CD14-positive monocyte (primary cell): ENCODE measurements at regions not wholly inside any gene's neighbourhood (a gene's known extent, or its start where the extent isn't known, plus 50 kb on each side); places are given as distances from the start of the nearest gene placed in this dataset.

Experiments used
- DNase-seq, 3 donors: peaks; one replicate each; pipeline ENCODE4 v3.0.0-alpha.2; 2011 to 2022
- H2AFZ ChIP-seq: 2 replicates; pipeline ENCODE4 v1.6.0; 2012; ENCODE audit warnings: mild to moderate bottlenecking, low read depth, low read length, inconsistent platforms; ENCODE audit not compliant: insufficient read depth, poor library complexity, severe bottlenecking
- H3K27ac ChIP-seq, 2 donors: 1 replicate in 1 of 2; 2 replicates in 1 of 2; pipeline ENCODE4 v1.5.1; 2012 to 2013; ENCODE audit warnings: low read length in 2 of 2, control low read depth in 1 of 2, inconsistent platforms in 1 of 2, low read depth in 1 of 2, mild to moderate bottlenecking in 1 of 2
- H3K27me3 ChIP-seq, 2 donors: one replicate each; pipeline versions ENCODE4 v1.6.0 to v1.6.1; 2011 to 2013; ENCODE audit warnings: low read length in 2 of 2; ENCODE audit not compliant: control insufficient read depth in 2 of 2, insufficient read depth in 2 of 2
- H3K36me3 ChIP-seq, 2 donors: replicated peaks in 1 of 2; 1 replicate in 1 of 2; 2 replicates in 1 of 2; pipeline versions ENCODE4 v1.5.1 to v1.6.1; 2012 to 2013; ENCODE audit warnings: low read length in 2 of 2, control low read depth in 1 of 2, inconsistent platforms in 1 of 2, mild to moderate bottlenecking in 1 of 2; ENCODE audit not compliant: insufficient read depth in 2 of 2, control insufficient read depth in 1 of 2
- H3K4me1 ChIP-seq, 2 donors: 1 replicate in 1 of 2; 2 replicates in 1 of 2; pipeline versions ENCODE4 v1.5.1 to v1.6.1; 2012 to 2013; ENCODE audit warnings: low read length in 2 of 2, control low read depth in 1 of 2, inconsistent platforms in 1 of 2, mild to moderate bottlenecking in 1 of 2, moderate library complexity in 1 of 2; ENCODE audit not compliant: insufficient read depth in 2 of 2, control insufficient read depth in 1 of 2
- H3K4me2 ChIP-seq: replicated peaks from 2 replicates; pipeline ENCODE3; 2012; ENCODE audit warnings: low read length, moderate library complexity, mild to moderate bottlenecking; ENCODE audit not compliant: poor library complexity, severe bottlenecking; ENCODE audit errors: extremely low read depth
- H3K4me3 ChIP-seq, 3 experiments: fragments of 200-600 bp in 1 of 3; sonication (generic) in 1 of 3; replicated peaks in 1 of 3; 1 replicate in 2 of 3; 2 replicates in 1 of 3; pipeline ENCODE4 v1.5.1; 2011 to 2013; ENCODE audit warnings: low read length in 3 of 3, mild to moderate bottlenecking in 3 of 3, control low read depth in 2 of 3, low read depth in 2 of 3, inconsistent platforms in 1 of 3, moderate library complexity in 1 of 3
- H3K79me2 ChIP-seq: 2 replicates; pipeline ENCODE4 v1.6.0; 2012; ENCODE audit warnings: mild to moderate bottlenecking, control low read depth, inconsistent platforms, low read length, moderate library complexity; ENCODE audit not compliant: insufficient read depth
- H3K9ac ChIP-seq: 2 replicates; pipeline ENCODE4 v1.6.0; 2017; ENCODE audit warnings: low read length, mild to moderate bottlenecking; ENCODE audit not compliant: insufficient read depth, poor library complexity, severe bottlenecking
- H3K9me3 ChIP-seq, 2 donors: replicated peaks in 1 of 2; 1 replicate in 1 of 2; 2 replicates in 1 of 2; pipeline versions ENCODE4 v1.5.1 to v1.6.1; 2012 to 2013; ENCODE audit warnings: low read length in 2 of 2, control low read depth in 1 of 2; ENCODE audit not compliant: control insufficient read depth in 1 of 2, insufficient read depth in 1 of 2
- H4K20me1 ChIP-seq: 2 replicates; pipeline ENCODE4 v1.6.0; 2012; ENCODE audit warnings: mild to moderate bottlenecking, low read length, control low read depth, moderate library complexity; ENCODE audit not compliant: insufficient read depth
- H3K27ac Mint-ChIP-seq, 7 donors: one replicate each; pipeline ENCODE4 v1.8.0; 2020; ENCODE audit warnings: mild to moderate bottlenecking in 7 of 7, mixed read lengths in 7 of 7, moderate library complexity in 6 of 7, inconsistent platforms in 2 of 7
- H3K27me3 Mint-ChIP-seq, 3 donors: one replicate each; pipeline ENCODE4 v1.8.0; 2021 to 2022; ENCODE audit warnings: low read depth in 3 of 3, mild to moderate bottlenecking in 3 of 3, mixed read lengths in 3 of 3, moderate library complexity in 3 of 3, inconsistent platforms in 1 of 3
- H3K36me3 Mint-ChIP-seq, 2 donors: one replicate each; pipeline ENCODE4 v1.8.0; 2020; ENCODE audit warnings: mixed read lengths in 2 of 2, inconsistent platforms in 1 of 2, mild to moderate bottlenecking in 1 of 2
- H3K4me1 Mint-ChIP-seq: one replicate; pipeline ENCODE4 v1.8.0; 2020; ENCODE audit warnings: mild to moderate bottlenecking, mixed read lengths
- H3K4me3 Mint-ChIP-seq, 2 donors: one replicate each; pipeline ENCODE4 v1.8.0; 2020; ENCODE audit warnings: mild to moderate bottlenecking in 2 of 2, mixed read lengths in 2 of 2, moderate library complexity in 1 of 2
- H3K9me3 Mint-ChIP-seq, 7 donors: one replicate each; pipeline ENCODE4 v1.8.0; 2020 to 2022; ENCODE audit warnings: mixed read lengths in 7 of 7, mild to moderate bottlenecking in 6 of 7, moderate library complexity in 6 of 7, inconsistent platforms in 2 of 7
- WGBS: methylation state at CpG from one replicate; pipeline ENCODE4 v1.1.5; 2013; ENCODE audit warnings: missing lambda C conversion rate; ENCODE audit not compliant: insufficient coverage; 5-methylcytosine and 5-hydroxymethylcytosine counted together
- intact Hi-C, 2 donors: fragments of 100-400 bp; cut with micrococcal nuclease; formaldehyde crosslinking; loops; one replicate each; pipeline versions ENCODE4 v1.15.0 to v1.15.1; 2023
- TF ChIP-seq, protein P1 (sequence below): fragments of 200-600 bp; IDR thresholded peaks from one replicate; pipeline ENCODE4 v1.8.0; 2022; ENCODE audit warnings: antibody characterized with exemption, mild to moderate bottlenecking

DNA sequence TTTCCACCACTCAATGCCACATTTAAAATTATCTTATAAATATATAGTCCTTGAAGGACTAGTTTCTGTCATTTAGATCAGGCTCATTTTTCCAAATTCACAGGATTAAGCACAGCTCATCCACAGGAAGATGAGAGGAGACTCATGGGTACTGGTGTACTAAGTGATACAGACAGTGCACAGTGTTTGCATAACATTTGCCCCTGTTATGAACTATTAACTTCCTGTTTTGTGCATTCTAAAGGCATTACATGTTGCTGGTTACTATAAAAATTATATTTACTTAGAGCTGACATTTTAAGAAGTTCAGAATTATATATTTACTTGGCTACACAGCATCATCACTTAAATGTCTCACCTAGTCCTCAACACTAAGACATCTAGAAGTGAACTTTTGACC, 772.0 kb downstream of the TECRL start:
- Histone ChIP-seq H2AFZ (no peak overlapping the region), H3K4me3 (no peak overlapping the region), H3K79me2 (no peaks in the 10 kb centered on the region), H4K20me1 (no peaks in the 10 kb centered on the region), H3K4me1 (no peaks in the 10 kb centered on the region), H3K27ac (no peak overlapping the region), H3K36me3 (no peaks in the 10 kb centered on the region), H3K9ac (no peak overlapping the region), H3K4me2 (no peak overlapping the region), H3K27me3 (no peaks in the 10 kb centered on the region), H3K9me3 (no peaks in the 10 kb centered on the region)
- Mint-ChIP-seq H3K4me1 (no peaks in the 10 kb centered on the region), H3K36me3 (no peaks in the 10 kb centered on the region), H3K9me3 (peaks cover 0 to 3% (median 0%) of the 10 kb centered on the region in 7 donors), H3K27me3 (no peaks in the 10 kb centered on the region), H3K4me3 (no peak overlapping the region), H3K27ac (no peak overlapping the region)
- intact Hi-C loops: no loop called here
- TF ChIP-seq, protein P1, sequence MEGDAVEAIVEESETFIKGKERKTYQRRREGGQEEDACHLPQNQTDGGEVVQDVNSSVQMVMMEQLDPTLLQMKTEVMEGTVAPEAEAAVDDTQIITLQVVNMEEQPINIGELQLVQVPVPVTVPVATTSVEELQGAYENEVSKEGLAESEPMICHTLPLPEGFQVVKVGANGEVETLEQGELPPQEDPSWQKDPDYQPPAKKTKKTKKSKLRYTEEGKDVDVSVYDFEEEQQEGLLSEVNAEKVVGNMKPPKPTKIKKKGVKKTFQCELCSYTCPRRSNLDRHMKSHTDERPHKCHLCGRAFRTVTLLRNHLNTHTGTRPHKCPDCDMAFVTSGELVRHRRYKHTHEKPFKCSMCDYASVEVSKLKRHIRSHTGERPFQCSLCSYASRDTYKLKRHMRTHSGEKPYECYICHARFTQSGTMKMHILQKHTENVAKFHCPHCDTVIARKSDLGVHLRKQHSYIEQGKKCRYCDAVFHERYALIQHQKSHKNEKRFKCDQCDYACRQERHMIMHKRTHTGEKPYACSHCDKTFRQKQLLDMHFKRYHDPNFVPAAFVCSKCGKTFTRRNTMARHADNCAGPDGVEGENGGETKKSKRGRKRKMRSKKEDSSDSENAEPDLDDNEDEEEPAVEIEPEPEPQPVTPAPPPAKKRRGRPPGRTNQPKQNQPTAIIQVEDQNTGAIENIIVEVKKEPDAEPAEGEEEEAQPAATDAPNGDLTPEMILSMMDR: no peak
- no peak for DNase-seq

DNA sequence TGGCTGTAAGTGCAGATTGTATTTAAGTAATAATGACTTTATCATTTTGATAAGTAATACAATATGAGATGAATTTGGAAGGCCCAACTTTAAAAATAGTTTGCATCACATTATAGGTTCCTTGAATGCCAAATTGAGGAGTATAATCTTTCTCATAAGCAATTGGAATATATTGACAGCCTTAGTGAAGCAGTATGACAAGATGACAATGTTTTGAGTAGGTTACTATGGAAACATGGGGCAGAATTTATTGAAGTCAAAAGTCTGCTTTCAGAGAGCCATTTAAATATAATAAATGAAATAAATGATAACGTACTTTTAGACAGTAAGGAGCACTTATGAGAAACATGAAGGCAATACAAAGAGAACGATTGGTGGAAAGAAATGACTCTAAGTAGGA, 776.4 kb downstream of the TECRL start:
- no CpG with 5 or more reads among the region's 2 CpGs for WGBS
- Mint-ChIP-seq H3K27me3 (no peaks in the 10 kb centered on the region), H3K27ac (no peak overlapping the region), H3K4me3 (no peak overlapping the region), H3K9me3 (peaks cover 0 to 6% (median 0%) of the 10 kb centered on the region in 7 donors), H3K36me3 (no peaks in the 10 kb centered on the region), H3K4me1 (no peaks in the 10 kb centered on the region)
- Histone ChIP-seq H3K4me1 (no peaks in the 10 kb centered on the region), H3K9ac (no peak overlapping the region), H4K20me1 (no peaks in the 10 kb centered on the region), H3K27ac (no peak overlapping the region), H3K4me2 (no peak overlapping the region), H3K9me3 (peaks cover 0 to 5% of the 10 kb centered on the region in 2 donors), H3K4me3 (no peak overlapping the region), H3K27me3 (no peaks in the 10 kb centered on the region), H2AFZ (no peak overlapping the region), H3K79me2 (no peaks in the 10 kb centered on the region), H3K36me3 (no peaks in the 10 kb centered on the region)
- TF ChIP-seq, protein P1: no peak
- intact Hi-C loops: no loop called here
- DNase-seq: no peak
